ENCODE measurements at regions not wholly inside any gene's neighbourhood (a gene's known extent, or its start where the extent isn't known, plus 50 kb on each side); places are given as distances from the start of the nearest gene placed in this dataset.

DNA sequence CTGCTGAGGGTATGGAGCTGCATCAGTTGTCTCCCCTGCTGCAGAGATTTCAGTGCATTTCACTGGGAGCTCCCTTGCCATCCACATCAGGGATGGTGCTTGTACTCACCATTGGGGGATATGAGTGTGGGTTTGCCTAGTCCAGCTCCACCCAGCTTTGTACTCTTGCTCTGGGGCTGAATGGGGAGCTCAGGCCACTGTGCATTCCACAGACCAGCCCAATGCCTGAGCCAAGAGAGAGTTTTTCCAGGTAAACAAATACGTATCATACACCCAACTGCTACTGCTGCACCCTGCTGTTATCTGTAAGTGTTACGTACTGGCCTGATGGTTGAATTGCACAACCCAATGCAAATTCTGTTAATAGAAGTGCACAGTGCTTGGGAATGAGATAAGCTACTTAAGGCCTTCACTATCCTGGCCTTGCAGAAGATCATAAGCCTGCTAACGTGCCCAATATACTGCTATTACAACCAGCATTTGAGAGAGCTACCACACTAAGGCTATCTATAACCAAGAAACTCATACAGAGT lies 205.0 kb upstream of the DMD start:
- intact Hi-C loops (cut with DNase I): no loop called here
- Histone ChIP-seq H3K4me3 (no peak overlapping the region), H3K27me3 (no peaks in the 10 kb centered on the region), H3K27ac (replicated peaks in 1 of 4) (no peak overlapping the region), H3K4me1 (no peaks in the 10 kb centered on the region), H3K9me3 (peaks cover 0 to 5% (median 0%) of the 10 kb centered on the region in 4 donors), H3K36me3 (no peaks in the 10 kb centered on the region)
- TF ChIP-seq POLR2AphosphoS5 (IDR thresholded peaks at IDR 0.05) (no peak), POLR2A (IDR thresholded peaks at IDR 0.05; ENCODE audit: low read depth) (no peak), CTCF (IDR thresholded peaks at IDR 0.05) (no peak), EP300 (IDR thresholded peaks at IDR 0.05) (no peak)
- DNase-seq (ENCODE audit: extremely low spot score): no peak
- WGBS: 78% methylated on average over 2 of the region's 3 CpGs

GRCh38 chrX:33415459-33415858 lies 204.1 kb upstream of the DMD start:
- H3K27me3 ChIP-seq: no peaks in the 10 kb centered on the region
- H3K9me3 ChIP-seq: peaks cover 0 to 5% (median 0%) of the 10 kb centered on the region in 4 donors
- no peaks in the 10 kb centered on the region for H3K36me3 ChIP-seq
- intact Hi-C loops (cut with DNase I): no loop called here
- 61% methylated on average over 6 of the region's 6 CpGs for WGBS
- H3K4me3 ChIP-seq: no peak overlapping the region
- H3K4me1 ChIP-seq: no peaks in the 10 kb centered on the region
- H3K27ac ChIP-seq (replicated peaks in 1 of 4): no peak overlapping the region
- no peak for DNase-seq (ENCODE audit: extremely low spot score)
- TF ChIP-seq EP300 (IDR thresholded peaks at IDR 0.05): no peak
- TF ChIP-seq POLR2AphosphoS5 (IDR thresholded peaks at IDR 0.05): no peak
- no peak for TF ChIP-seq CTCF (IDR thresholded peaks at IDR 0.05)
- no peak for TF ChIP-seq POLR2A (IDR thresholded peaks at IDR 0.05; ENCODE audit: low read depth)

DNA sequence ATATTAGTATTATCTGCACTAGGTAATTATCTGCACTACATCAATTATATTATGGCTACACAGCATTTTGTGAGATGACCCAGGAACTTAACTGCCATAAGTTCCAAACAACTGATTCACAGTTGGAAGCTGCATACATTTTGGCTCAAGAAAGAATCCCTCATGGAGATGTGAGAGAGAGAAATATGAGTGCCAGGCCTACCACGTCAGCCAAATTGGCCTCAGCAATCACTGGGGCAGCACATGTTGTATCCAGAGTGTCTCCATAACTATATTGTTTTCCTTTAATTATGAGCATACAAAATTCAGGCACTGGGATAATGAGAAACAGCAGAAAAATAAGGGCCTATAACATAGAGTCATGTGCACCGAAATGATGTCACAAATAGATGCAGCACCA lies 174.2 kb upstream of the DMD start:
- Histone ChIP-seq H3K27ac (replicated peaks in 1 of 4) (no peak overlapping the region), H3K36me3 (no peaks in the 10 kb centered on the region), H3K4me3 (no peak overlapping the region), H3K27me3 (no peaks in the 10 kb centered on the region), H3K4me1 (no peaks in the 10 kb centered on the region), H3K9me3 (no peaks in the 10 kb centered on the region)
- intact Hi-C loops (cut with DNase I): no loop called here
- WGBS: 79% methylated on average over 2 of the region's 2 CpGs
- TF ChIP-seq CTCF (IDR thresholded peaks at IDR 0.05) (no peak), EP300 (IDR thresholded peaks at IDR 0.05) (no peak), POLR2AphosphoS5 (IDR thresholded peaks at IDR 0.05) (no peak), POLR2A (IDR thresholded peaks at IDR 0.05; ENCODE audit: low read depth) (no peak)
- no peak for DNase-seq (ENCODE audit: extremely low spot score)

GRCh38 chrX:33379839-33380238 lies 168.5 kb upstream of the DMD start:
- H3K4me1 ChIP-seq: no peaks in the 10 kb centered on the region
- no peak for TF ChIP-seq CTCF (IDR thresholded peaks at IDR 0.05)
- no peak for TF ChIP-seq EP300 (IDR thresholded peaks at IDR 0.05)
- no peak for TF ChIP-seq POLR2A (IDR thresholded peaks at IDR 0.05; ENCODE audit: low read depth)
- no peak for TF ChIP-seq POLR2AphosphoS5 (IDR thresholded peaks at IDR 0.05)
- H3K36me3 ChIP-seq: no peaks in the 10 kb centered on the region
- no peaks in the 10 kb centered on the region for H3K9me3 ChIP-seq
- no peak overlapping the region for H3K27ac ChIP-seq (replicated peaks in 1 of 4)
- H3K27me3 ChIP-seq: no peaks in the 10 kb centered on the region
- DNase-seq (ENCODE audit: extremely low spot score): no peak
- WGBS: 67% methylated on average over 4 of the region's 4 CpGs
- intact Hi-C loops (cut with DNase I): no loop called here
- H3K4me3 ChIP-seq: no peak overlapping the region

GRCh38 chrX:33357606-33358005 lies 146.3 kb upstream of the DMD start:
- Histone ChIP-seq H3K36me3 (no peaks in the 10 kb centered on the region), H3K4me3 (no peak overlapping the region), H3K9me3 (no peaks in the 10 kb centered on the region), H3K27ac (replicated peaks in 1 of 4) (no peak overlapping the region), H3K4me1 (no peaks in the 10 kb centered on the region), H3K27me3 (no peaks in the 10 kb centered on the region)
- 100% methylated on average over 1 of the region's 3 CpGs for WGBS
- DNase-seq (ENCODE audit: extremely low spot score): no peak
- intact Hi-C loops (cut with DNase I): no loop called here
- no peak for TF ChIP-seq CTCF (IDR thresholded peaks at IDR 0.05)
- no peak for TF ChIP-seq POLR2A (IDR thresholded peaks at IDR 0.05; ENCODE audit: low read depth)
- TF ChIP-seq POLR2AphosphoS5 (IDR thresholded peaks at IDR 0.05): no peak
- TF ChIP-seq EP300 (IDR thresholded peaks at IDR 0.05): no peak

All from esophagus muscularis mucosa (tissue), 4 donors.